HUES48 (cell line): ENCODE measurements at regions not wholly inside any gene's neighbourhood (a gene's known extent, or its start where the extent isn't known, plus 50 kb on each side); places are given as distances from the start of the nearest gene placed in this dataset.
"Not testable (repeated sequence)": the region's sequence is repeated elsewhere in the genome, so short reads cannot be mapped to it uniquely, and the experiment has no call there.

ENCODE experiments used
- H3K27ac ChIP-seq: one replicate; pipeline ENCODE4 v1.7.0; 2013; ENCODE audit warnings: low read depth, low read length, inconsistent platforms
- H3K27me3 ChIP-seq: 2 replicates; pipeline ENCODE4 v1.6.1; 2013; ENCODE audit warnings: mild to moderate bottlenecking, low read length; ENCODE audit not compliant: control insufficient read depth, insufficient read depth
- H3K36me3 ChIP-seq: 2 replicates; pipeline ENCODE4 v1.6.1; 2013; ENCODE audit warnings: low read length; ENCODE audit not compliant: control insufficient read depth, insufficient read depth
- H3K4me1 ChIP-seq: 2 replicates; pipeline ENCODE4 v1.6.1; 2013; ENCODE audit warnings: mild to moderate bottlenecking, low read length; ENCODE audit not compliant: control insufficient read depth, insufficient read depth
- H3K4me3 ChIP-seq: 2 replicates; pipeline ENCODE4 v1.5.1; 2013; ENCODE audit warnings: mild to moderate bottlenecking, low read depth, low read length
- H3K9ac ChIP-seq: 2 replicates; pipeline ENCODE4 v1.6.1; 2013; ENCODE audit warnings: mild to moderate bottlenecking, low read depth, low read length, moderate library complexity
- H3K9me3 ChIP-seq: 2 replicates; pipeline ENCODE4 v1.6.1; 2013; ENCODE audit warnings: low read length; ENCODE audit not compliant: control insufficient read depth, insufficient read depth

- H3K4me1 ChIP-seq = 0 out of 2 replicates have a peak, but pooled peaks cover 3% of the 10 kb centered on the region
- no peak overlapping the region for H3K27ac ChIP-seq
- no peaks in the 10 kb centered on the region for H3K27me3 ChIP-seq
- no peaks in the 10 kb centered on the region for H3K36me3 ChIP-seq
- no peaks in the 10 kb centered on the region for H3K9me3 ChIP-seq
- no peak overlapping the region for H3K4me3 ChIP-seq
- H3K9ac ChIP-seq = no peak overlapping the region
Observed at GRCh38 chr6:9140172-9140571, 704.8 kb upstream of the SLC35B3 start.

GRCh38 chr6:9139746-9140145 lies 704.4 kb upstream of the SLC35B3 start:
- Histone ChIP-seq H3K9me3 (no peaks in the 10 kb centered on the region), H3K27ac (no peak overlapping the region), H3K4me1 (0 out of 2 replicates have a peak, but pooled peaks cover 3% of the 10 kb centered on the region), H3K36me3 (no peaks in the 10 kb centered on the region), H3K4me3 (no peak overlapping the region), H3K9ac (no peak overlapping the region), H3K27me3 (no peaks in the 10 kb centered on the region)

DNA sequence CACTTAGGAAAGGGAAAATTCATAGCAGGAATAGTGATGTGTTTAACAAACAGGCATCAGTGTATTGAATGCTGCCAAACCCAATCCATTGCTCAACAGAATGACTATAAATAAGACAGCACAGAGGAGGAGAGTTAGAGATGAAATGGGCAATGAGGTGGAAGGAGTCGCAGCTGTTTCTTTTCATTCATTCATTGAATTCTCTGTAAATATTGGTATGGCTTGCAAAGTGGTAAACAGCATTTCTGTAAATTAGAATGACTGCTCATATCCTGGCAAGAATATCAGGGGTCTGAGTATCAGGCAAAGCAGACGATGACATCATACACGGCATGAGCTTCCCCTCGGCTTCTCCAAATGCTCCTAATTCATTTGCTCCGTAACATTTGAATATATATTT lies 703.6 kb upstream of the SLC35B3 start:
- H3K4me1 ChIP-seq = 0 out of 2 replicates have a peak, but pooled peaks cover 3% of the 10 kb centered on the region
- no peaks in the 10 kb centered on the region for H3K36me3 ChIP-seq
- H3K4me3 ChIP-seq = no peak overlapping the region
- no peaks in the 10 kb centered on the region for H3K9me3 ChIP-seq
- H3K27ac ChIP-seq = no peak overlapping the region
- H3K27me3 ChIP-seq = no peaks in the 10 kb centered on the region
- no peak overlapping the region for H3K9ac ChIP-seq

GRCh38 chr6:9136141-9136822 lies 700.9 kb upstream of the SLC35B3 start:
- Histone ChIP-seq H3K27ac (no peak overlapping the region), H3K36me3 (no peaks in the 10 kb centered on the region), H3K4me3 (no peak overlapping the region), H3K27me3 (no peaks in the 10 kb centered on the region), H3K9ac (no peak overlapping the region), H3K9me3 (no peaks in the 10 kb centered on the region), H3K4me1 (0 out of 2 replicates have a peak, but pooled peaks cover 3% of the 10 kb centered on the region)

DNA sequence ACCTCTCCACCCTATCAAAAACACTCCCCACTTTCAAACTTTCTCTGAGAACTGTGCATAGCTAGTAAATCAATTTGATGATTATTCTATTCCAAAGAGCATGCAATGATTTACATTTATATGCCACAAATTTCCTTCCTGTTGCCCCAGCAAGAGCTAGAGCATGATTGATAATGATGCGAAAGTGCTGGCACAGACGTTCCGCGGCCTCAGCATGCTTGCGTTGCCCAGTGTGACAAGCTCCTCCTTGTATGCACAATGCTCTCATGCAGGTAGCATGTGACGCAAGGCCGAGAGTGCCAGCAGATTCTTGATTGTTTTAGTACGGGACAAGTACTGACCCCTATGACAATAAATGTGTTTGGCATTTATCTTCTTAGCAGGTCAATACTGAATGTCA lies 696.3 kb upstream of the SLC35B3 start:
- Histone ChIP-seq H3K36me3 (no peaks in the 10 kb centered on the region), H3K4me3 (no peak overlapping the region), H3K9me3 (no peaks in the 10 kb centered on the region), H3K4me1 (no peaks in the 10 kb centered on the region), H3K27ac (no peak overlapping the region), H3K9ac (no peak overlapping the region), H3K27me3 (no peaks in the 10 kb centered on the region)

GRCh38 chr6:9131201-9131600 lies 695.9 kb upstream of the SLC35B3 start:
- Histone ChIP-seq H3K4me1 (no peaks in the 10 kb centered on the region), H3K9ac (no peak overlapping the region), H3K27ac (no peak overlapping the region), H3K9me3 (no peaks in the 10 kb centered on the region), H3K4me3 (no peak overlapping the region), H3K27me3 (no peaks in the 10 kb centered on the region), H3K36me3 (no peaks in the 10 kb centered on the region)

- no peaks in the 10 kb centered on the region for H3K4me1 ChIP-seq
- H3K4me3 ChIP-seq = no peak overlapping the region
- H3K9me3 ChIP-seq = no peaks in the 10 kb centered on the region
- H3K27me3 ChIP-seq = no peaks in the 10 kb centered on the region
- H3K9ac ChIP-seq = no peak overlapping the region
- H3K27ac ChIP-seq = no peak overlapping the region
- no peaks in the 10 kb centered on the region for H3K36me3 ChIP-seq
Observed at GRCh38 chr6:9128970-9129369, 693.6 kb upstream of the SLC35B3 start.

GRCh38 chr6:9126878-9127560 lies 691.7 kb upstream of the SLC35B3 start:
- Histone ChIP-seq H3K36me3 (no peaks in the 10 kb centered on the region), H3K27ac (no peak overlapping the region), H3K27me3 (no peaks in the 10 kb centered on the region), H3K9me3 (no peaks in the 10 kb centered on the region), H3K4me1 (no peaks in the 10 kb centered on the region), H3K9ac (no peak overlapping the region), H3K4me3 (no peak overlapping the region)

- not testable (repeated sequence) for H3K36me3 ChIP-seq, H3K4me1 ChIP-seq, H3K9me3 ChIP-seq, H3K27me3 ChIP-seq, H3K4me3 ChIP-seq, H3K27ac ChIP-seq, H3K9ac ChIP-seq
Observed at GRCh38 chr6:9126034-9126433, 690.7 kb upstream of the SLC35B3 start.

- Histone ChIP-seq H3K27ac (no peak overlapping the region), H3K9ac (no peak overlapping the region), H3K4me3 (no peak overlapping the region), H3K36me3 (no peaks in the 10 kb centered on the region), H3K27me3 (no peaks in the 10 kb centered on the region), H3K4me1 (no peaks in the 10 kb centered on the region), H3K9me3 (no peaks in the 10 kb centered on the region)
Observed at GRCh38 chr6:9121549-9121948, 686.2 kb upstream of the SLC35B3 start.

DNA sequence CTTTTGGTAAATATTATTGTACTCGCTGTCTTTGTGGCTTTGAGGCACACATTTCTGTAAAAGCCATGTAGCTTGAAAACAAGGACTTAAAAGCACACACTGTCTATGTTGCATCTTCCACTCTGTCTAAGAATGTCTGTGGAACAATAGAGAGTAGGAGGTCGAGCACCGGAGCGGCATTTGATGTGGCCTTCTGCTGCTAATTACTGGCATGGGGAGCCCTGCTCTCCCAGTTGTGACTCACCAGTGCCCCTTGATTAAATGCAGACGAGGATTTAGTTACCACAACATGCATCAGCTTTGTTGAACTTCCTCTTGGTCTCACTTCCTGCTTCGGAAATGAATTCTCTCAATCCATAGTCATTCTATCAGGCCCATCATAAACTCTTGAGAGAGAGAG lies 680.7 kb upstream of the SLC35B3 start:
- no peak overlapping the region for H3K27ac ChIP-seq
- H3K4me3 ChIP-seq = no peak overlapping the region
- no peaks in the 10 kb centered on the region for H3K27me3 ChIP-seq
- no peak overlapping the region for H3K9ac ChIP-seq
- H3K9me3 ChIP-seq = no peaks in the 10 kb centered on the region
- no peaks in the 10 kb centered on the region for H3K36me3 ChIP-seq
- H3K4me1 ChIP-seq = peaks cover 7% of the 10 kb centered on the region
